CD4-positive, alpha-beta T cell (primary cell): ENCODE measurements at regions not wholly inside any gene's neighbourhood (a gene's known extent, or its start where the extent isn't known, plus 50 kb on each side); places are given as distances from the start of the nearest gene placed in this dataset.
"Not testable (repeated sequence)": the region's sequence is repeated elsewhere in the genome, so short reads cannot be mapped to it uniquely, and the experiment has no call there.

ENCODE experiments used
- ATAC-seq: fragments of 200-7000 bp; cut with Tn5 transposase; one replicate; pipeline ENCODE4 v1.10.0; 2022; ENCODE audit warnings: mild to moderate bottlenecking; ENCODE audit not compliant: poor library complexity
- CTCF ChIA-PET: fragments of 350-600 bp; sonication (Branson Sonifier 250); formaldehyde crosslinking; loops from one replicate; lab custom pipeline; 2021; ENCODE audit warnings: antibody characterized with exemption, inconsistent platforms; lab: Charles Lee
- POLR2A ChIA-PET: fragments of 350-600 bp; sonication (Branson Sonifier 250); formaldehyde crosslinking; loops from one replicate; lab custom pipeline; 2021; ENCODE audit warnings: antibody characterized with exemption, inconsistent platforms; lab: Charles Lee
- DNase-seq, 14 experiments: peaks; one replicate each; pipeline ENCODE4 v3.0.0-alpha.2; 2013 to 2020; ENCODE audit warnings: mixed read lengths in 2 of 14
- H3K27ac ChIP-seq, 2 donors: one replicate each; pipeline versions ENCODE4 v1.5.1 to v1.7.0; 2013; ENCODE audit warnings: low read length in 2 of 2, low read depth in 1 of 2, mild to moderate bottlenecking in 1 of 2
- H3K27me3 ChIP-seq, 2 experiments: 1 replicate in 1 of 2; 2 replicates in 1 of 2; pipeline versions ENCODE4 v1.6.1 to v1.7.0; 2013; ENCODE audit warnings: low read length in 2 of 2, control low read depth in 1 of 2, mild to moderate bottlenecking in 1 of 2, moderate library complexity in 1 of 2; ENCODE audit not compliant: insufficient read depth in 2 of 2, control insufficient read depth in 1 of 2
- H3K36me3 ChIP-seq: one replicate; pipeline ENCODE4 v1.6.1; 2013; ENCODE audit warnings: low read length, control low read depth; ENCODE audit not compliant: insufficient read depth
- H3K4me1 ChIP-seq: one replicate; pipeline ENCODE4 v1.6.1; 2013; ENCODE audit warnings: low read length, control low read depth; ENCODE audit not compliant: insufficient read depth
- H3K4me3 ChIP-seq: one replicate; pipeline ENCODE4 v1.5.1; 2013; ENCODE audit warnings: mild to moderate bottlenecking, low read length, moderate library complexity
- H3K9me3 ChIP-seq, 2 experiments: 1 replicate in 1 of 2; 2 replicates in 1 of 2; pipeline versions ENCODE4 v1.6.1 to v1.7.0; 2013; ENCODE audit warnings: low read length in 2 of 2, mild to moderate bottlenecking in 2 of 2, control low read depth in 1 of 2, moderate library complexity in 1 of 2; ENCODE audit not compliant: control insufficient read depth in 1 of 2, insufficient read depth in 1 of 2
- H3K27ac Mint-ChIP-seq: one replicate; pipeline ENCODE4 v1.8.0; 2020; ENCODE audit warnings: mixed read lengths
- H3K27me3 Mint-ChIP-seq: one replicate; pipeline ENCODE4 v1.8.0; 2021; ENCODE audit warnings: mixed read lengths
- H3K36me3 Mint-ChIP-seq: one replicate; pipeline ENCODE4 v1.8.0; 2021; ENCODE audit warnings: low read depth, mixed read lengths
- H3K4me1 Mint-ChIP-seq: one replicate; pipeline ENCODE4 v1.8.0; 2021; ENCODE audit warnings: low read depth, mixed read lengths
- H3K4me3 Mint-ChIP-seq: one replicate; pipeline ENCODE4 v1.8.0; 2020; ENCODE audit warnings: mild to moderate bottlenecking, mixed read lengths
- H3K9me3 Mint-ChIP-seq: one replicate; pipeline ENCODE4 v1.8.0; 2020; ENCODE audit warnings: mixed read lengths
- CTCF ChIP-seq: fragments of 200-600 bp; IDR thresholded peaks from one replicate; pipeline ENCODE4 v1.8.0; 2022; ENCODE audit warnings: antibody characterized with exemption, mild to moderate bottlenecking
- intact Hi-C, 2 experiments: fragments of 100-400 bp; cut with DNase I in 1 of 2; cut with micrococcal nuclease in 1 of 2; formaldehyde crosslinking; loops; one replicate each; pipeline versions ENCODE4 v1.15.1 to v1.9.0; 2023 to 2025; cut with DNase I, micrococcal nuclease

GRCh38 chr4:66562276-66562806 is 892.1 kb upstream of the EPHA5 start:
- Mint-ChIP-seq H3K27ac (no peak overlapping the region), H3K27me3 (no peaks in the 10 kb centered on the region), H3K4me3 (no peak overlapping the region), H3K4me1 (no peaks in the 10 kb centered on the region), H3K36me3 (no peaks in the 10 kb centered on the region), H3K9me3 (peaks cover 3% of the 10 kb centered on the region)
- DNase-seq (no peak), ATAC-seq (no peak)
- Histone ChIP-seq H3K36me3 (no peaks in the 10 kb centered on the region), H3K27ac (no peak overlapping the region), H3K9me3 (peaks cover 0 to 11% of the 10 kb centered on the region in 2 experiments), H3K4me1 (no peaks in the 10 kb centered on the region), H3K27me3 (no peaks in the 10 kb centered on the region), H3K4me3 (no peak overlapping the region)
- POLR2A ChIA-PET: no interaction called here
- CTCF ChIA-PET: no interaction called here
- intact Hi-C loops: no loop called here
- TF ChIP-seq CTCF: no peak

- H3K4me1 Mint-ChIP-seq, H3K4me1 ChIP-seq, ATAC-seq, H3K27ac Mint-ChIP-seq, H3K36me3 Mint-ChIP-seq, POLR2A ChIA-PET, H3K4me3 ChIP-seq, H3K9me3 Mint-ChIP-seq, H3K4me3 Mint-ChIP-seq, H3K27me3 ChIP-seq, intact Hi-C loops, H3K27me3 Mint-ChIP-seq, H3K27ac ChIP-seq, DNase-seq, H3K36me3 ChIP-seq, CTCF ChIA-PET: not testable (repeated sequence)
- H3K9me3 ChIP-seq: peaks cover 0 to 14% of the 10 kb centered on the region in 2 experiments
Observed at GRCh38 chr4:66561465-66562053, 891.3 kb upstream of the EPHA5 start.

- Histone ChIP-seq H3K36me3 (no peaks in the 10 kb centered on the region), H3K9me3 (peaks cover 0 to 12% of the 10 kb centered on the region in 2 experiments), H3K4me3 (no peak overlapping the region), H3K27me3 (no peaks in the 10 kb centered on the region), H3K27ac (no peak overlapping the region), H3K4me1 (no peaks in the 10 kb centered on the region)
- ChIA-PET POLR2A (no interaction called here), CTCF (no interaction called here)
- Mint-ChIP-seq H3K27ac (no peak overlapping the region), H3K4me3 (no peak overlapping the region), H3K36me3 (no peaks in the 10 kb centered on the region), H3K9me3 (peaks cover 6% of the 10 kb centered on the region), H3K4me1 (no peaks in the 10 kb centered on the region), H3K27me3 (no peaks in the 10 kb centered on the region)
- DNase-seq (no peak), ATAC-seq (no peak)
- no peak for TF ChIP-seq CTCF
- intact Hi-C loops: no loop called here
Observed at GRCh38 chr4:66558651-66559050, 888.4 kb upstream of the EPHA5 start.
